Transverse colon (tissue), 4 donors: ENCODE measurements at regions not wholly inside any gene's neighbourhood (a gene's known extent, or its start where the extent isn't known, plus 50 kb on each side); places are given as distances from the start of the nearest gene placed in this dataset.

ENCODE experiments used
- EP300 ChIP-seq: sonication (generic); formaldehyde crosslinking; IDR thresholded peaks from one replicate; pipeline ENCODE4 v1.6.1; 2017; ENCODE audit warnings: antibody characterized with exemption, low read depth
- POLR2AphosphoS5 ChIP-seq, 3 donors: sonication (generic); formaldehyde crosslinking; IDR thresholded peaks; one replicate each; pipeline ENCODE4 v1.6.1; 2016; ENCODE audit warnings: antibody characterized with exemption in 3 of 3
- TF ChIP-seq, protein P1 (sequence below), 5 experiments: fragments of 200-600 bp in 3 of 5; fragments of 450-650 bp in 2 of 5; sonication (generic) in 3 of 5; IDR thresholded peaks; 1 replicate in 2 of 5; 2 replicates in 3 of 5; pipeline ENCODE4 v1.5.1; 2016 to 2017; ENCODE audit warnings: antibody characterized with exemption in 5 of 5, inconsistent platforms in 3 of 5, mild to moderate bottlenecking in 2 of 5, moderate library complexity in 1 of 5

DNA sequence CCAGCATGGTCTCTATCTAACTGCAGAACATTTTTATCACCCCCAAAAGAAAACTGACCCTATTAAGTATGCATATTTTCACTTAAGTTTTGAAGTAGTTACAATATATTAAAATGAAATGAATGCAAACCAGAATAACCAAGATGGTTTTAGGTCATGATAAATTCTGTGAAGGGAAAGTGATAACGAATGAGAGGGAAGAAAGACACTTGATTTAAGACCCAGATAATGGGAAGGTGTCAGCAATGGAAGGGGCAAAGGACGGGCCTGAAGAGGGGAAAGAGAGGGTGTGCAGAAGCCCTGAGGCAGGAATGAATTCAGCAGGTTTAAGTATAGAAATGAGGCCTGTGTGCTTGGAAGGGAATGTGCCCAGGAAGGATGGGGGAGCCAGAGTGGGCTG, 61.1 kb upstream of the IGFBP3 start:
- TF ChIP-seq POLR2AphosphoS5 (IDR thresholded peaks at IDR 0.05): no peak
- TF ChIP-seq, protein P1, sequence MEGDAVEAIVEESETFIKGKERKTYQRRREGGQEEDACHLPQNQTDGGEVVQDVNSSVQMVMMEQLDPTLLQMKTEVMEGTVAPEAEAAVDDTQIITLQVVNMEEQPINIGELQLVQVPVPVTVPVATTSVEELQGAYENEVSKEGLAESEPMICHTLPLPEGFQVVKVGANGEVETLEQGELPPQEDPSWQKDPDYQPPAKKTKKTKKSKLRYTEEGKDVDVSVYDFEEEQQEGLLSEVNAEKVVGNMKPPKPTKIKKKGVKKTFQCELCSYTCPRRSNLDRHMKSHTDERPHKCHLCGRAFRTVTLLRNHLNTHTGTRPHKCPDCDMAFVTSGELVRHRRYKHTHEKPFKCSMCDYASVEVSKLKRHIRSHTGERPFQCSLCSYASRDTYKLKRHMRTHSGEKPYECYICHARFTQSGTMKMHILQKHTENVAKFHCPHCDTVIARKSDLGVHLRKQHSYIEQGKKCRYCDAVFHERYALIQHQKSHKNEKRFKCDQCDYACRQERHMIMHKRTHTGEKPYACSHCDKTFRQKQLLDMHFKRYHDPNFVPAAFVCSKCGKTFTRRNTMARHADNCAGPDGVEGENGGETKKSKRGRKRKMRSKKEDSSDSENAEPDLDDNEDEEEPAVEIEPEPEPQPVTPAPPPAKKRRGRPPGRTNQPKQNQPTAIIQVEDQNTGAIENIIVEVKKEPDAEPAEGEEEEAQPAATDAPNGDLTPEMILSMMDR (IDR thresholded peaks at IDR 0.05): no peak
- no peak for TF ChIP-seq EP300
